HG02981 (cell line): ENCODE measurements at regions not wholly inside any gene's neighbourhood (a gene's known extent, or its start where the extent isn't known, plus 50 kb on each side); places are given as distances from the start of the nearest gene placed in this dataset.

Source experiments
- ATAC-seq: cut with Tn5 transposase; IDR thresholded peaks from one replicate; pipeline ENCODE4 v1.9.1; 2021; ENCODE audit warnings: mild to moderate bottlenecking, moderate library complexity; ENCODE audit not compliant: unreplicated experiment

GRCh38 chr6:168888786-168889345 lies 364.8 kb downstream of the THBS2 start:
- no peak for ATAC-seq

GRCh38 chr6:168888102-168888501 lies 365.5 kb downstream of the THBS2 start:
- ATAC-seq: no peak

- ATAC-seq: no peak
Measured at GRCh38 chr6:168887621-168888020, 366.0 kb downstream of the THBS2 start.

GRCh38 chr6:168886964-168887363 lies 366.7 kb downstream of the THBS2 start:
- ATAC-seq: no peak

GRCh38 chr6:168885751-168886742 lies 367.6 kb downstream of the THBS2 start:
- ATAC-seq: no peak

GRCh38 chr6:168885196-168885595 lies 368.4 kb downstream of the THBS2 start:
- ATAC-seq: no peak

- no peak for ATAC-seq
Measured at GRCh38 chr6:168884646-168885086, 369.0 kb downstream of the THBS2 start.

GRCh38 chr6:168884050-168884645 lies 369.5 kb downstream of the THBS2 start:
- no peak for ATAC-seq

- no peak for ATAC-seq
Measured at GRCh38 chr6:168883410-168884049, 370.1 kb downstream of the THBS2 start.

- no peak for ATAC-seq
Measured at GRCh38 chr6:168880271-168880670, 373.4 kb downstream of the THBS2 start.

- ATAC-seq: no peak
Measured at GRCh38 chr6:168877821-168878282, 375.8 kb downstream of the THBS2 start.

- ATAC-seq: no peak
Measured at GRCh38 chr6:168876956-168877355, 376.7 kb downstream of the THBS2 start.

- no peak for ATAC-seq
Measured at GRCh38 chr6:168875811-168876576, 377.7 kb downstream of the THBS2 start.

- ATAC-seq: no peak
Measured at GRCh38 chr6:168874637-168875036, 379.0 kb downstream of the THBS2 start.

GRCh38 chr6:168873278-168874190 lies 380.1 kb downstream of the THBS2 start:
- ATAC-seq: no peak

- ATAC-seq: no peak
Measured at GRCh38 chr6:168871642-168872315, 381.9 kb downstream of the THBS2 start.

- no peak for ATAC-seq
Measured at GRCh38 chr6:168870982-168871381, 382.7 kb downstream of the THBS2 start.

- ATAC-seq: no peak
Measured at GRCh38 chr6:168867247-168868102, 386.2 kb downstream of the THBS2 start.
